GM18499 (cell line): ENCODE measurements at regions not wholly inside any gene's neighbourhood (a gene's known extent, or its start where the extent isn't known, plus 50 kb on each side); places are given as distances from the start of the nearest gene placed in this dataset.
"Not testable (repeated sequence)": the region's sequence is repeated elsewhere in the genome, so short reads cannot be mapped to it uniquely, and the experiment has no call there.

Source experiments
- ATAC-seq: cut with Tn5 transposase; IDR thresholded peaks from one replicate; pipeline ENCODE4 v1.9.1; 2021; ENCODE audit warnings: moderate number of reproducible peaks; ENCODE audit not compliant: insufficient read depth, unreplicated experiment

GRCh38 chr12:25384038-25384892 is 133.5 kb upstream of the KRAS start:
- ATAC-seq, result no peak

GRCh38 chr12:25382311-25383106 is 131.8 kb upstream of the KRAS start:
- ATAC-seq, result no peak

- no peak for ATAC-seq
Measured at GRCh38 chr12:25377469-25378177, 126.9 kb upstream of the KRAS start.

GRCh38 chr12:25376985-25377384 is 126.3 kb upstream of the KRAS start:
- no peak for ATAC-seq

GRCh38 chr12:25376407-25376806 is 125.7 kb upstream of the KRAS start:
- no peak for ATAC-seq

GRCh38 chr12:25372969-25373817 is 122.5 kb upstream of the KRAS start:
- ATAC-seq, result no peak

- no peak for ATAC-seq
Measured at GRCh38 chr12:25372002-25372401, 121.3 kb upstream of the KRAS start.

- ATAC-seq, result no peak
Measured at GRCh38 chr12:25368557-25368956, 117.8 kb upstream of the KRAS start.

- ATAC-seq, result no peak
Measured at GRCh38 chr12:25366122-25366521, 115.4 kb upstream of the KRAS start.

GRCh38 chr12:25365340-25365730 is 114.6 kb upstream of the KRAS start:
- ATAC-seq, result no peak

- peak; percentile 86 for ATAC-seq
Measured at GRCh38 chr12:25364529-25365339, 114.0 kb upstream of the KRAS start.

- ATAC-seq, result no peak
Measured at GRCh38 chr12:25362646-25363045, 111.9 kb upstream of the KRAS start.

GRCh38 chr12:25361511-25361910 is 110.8 kb upstream of the KRAS start:
- ATAC-seq, result no peak

GRCh38 chr12:25357595-25357994 is 106.9 kb upstream of the KRAS start:
- ATAC-seq, result no peak

GRCh38 chr12:25352942-25353341 is 102.2 kb upstream of the KRAS start:
- not testable (repeated sequence) for ATAC-seq

GRCh38 chr12:25352083-25352918 is 101.6 kb upstream of the KRAS start:
- ATAC-seq, result no peak

- ATAC-seq, result no peak
Measured at GRCh38 chr12:25348593-25348895, 97.8 kb upstream of the KRAS start.
